Coronary artery (tissue), 2 donors: ENCODE measurements at regions not wholly inside any gene's neighbourhood (a gene's known extent, or its start where the extent isn't known, plus 50 kb on each side); places are given as distances from the start of the nearest gene placed in this dataset.

Experiments used
- DNase-seq: peaks from one replicate; pipeline ENCODE4 v3.0.0-alpha.2; 2017; ENCODE audit warnings: low spot score
- H3K27ac ChIP-seq, 2 donors: fragments of 200-600 bp; sonication (generic); one replicate each; pipeline ENCODE4 v1.5.1; 2016 to 2019
- H3K4me3 ChIP-seq: fragments of 200-600 bp; sonication (generic); 2 replicates; pipeline ENCODE4 v1.5.1; 2016; ENCODE audit warnings: mild to moderate bottlenecking, moderate library complexity
- CTCF ChIP-seq: fragments of 200-600 bp; sonication (generic); IDR thresholded peaks from one replicate; pipeline ENCODE4 v1.5.1; 2019; ENCODE audit warnings: antibody characterized with exemption

- Histone ChIP-seq H3K4me3 (no peak overlapping the region), H3K27ac (no peak overlapping the region)
- TF ChIP-seq CTCF, result no peak
- no peak for DNase-seq
Measured at GRCh38 chr12:13596714-13597113, 384.7 kb downstream of the GRIN2B start.

DNA sequence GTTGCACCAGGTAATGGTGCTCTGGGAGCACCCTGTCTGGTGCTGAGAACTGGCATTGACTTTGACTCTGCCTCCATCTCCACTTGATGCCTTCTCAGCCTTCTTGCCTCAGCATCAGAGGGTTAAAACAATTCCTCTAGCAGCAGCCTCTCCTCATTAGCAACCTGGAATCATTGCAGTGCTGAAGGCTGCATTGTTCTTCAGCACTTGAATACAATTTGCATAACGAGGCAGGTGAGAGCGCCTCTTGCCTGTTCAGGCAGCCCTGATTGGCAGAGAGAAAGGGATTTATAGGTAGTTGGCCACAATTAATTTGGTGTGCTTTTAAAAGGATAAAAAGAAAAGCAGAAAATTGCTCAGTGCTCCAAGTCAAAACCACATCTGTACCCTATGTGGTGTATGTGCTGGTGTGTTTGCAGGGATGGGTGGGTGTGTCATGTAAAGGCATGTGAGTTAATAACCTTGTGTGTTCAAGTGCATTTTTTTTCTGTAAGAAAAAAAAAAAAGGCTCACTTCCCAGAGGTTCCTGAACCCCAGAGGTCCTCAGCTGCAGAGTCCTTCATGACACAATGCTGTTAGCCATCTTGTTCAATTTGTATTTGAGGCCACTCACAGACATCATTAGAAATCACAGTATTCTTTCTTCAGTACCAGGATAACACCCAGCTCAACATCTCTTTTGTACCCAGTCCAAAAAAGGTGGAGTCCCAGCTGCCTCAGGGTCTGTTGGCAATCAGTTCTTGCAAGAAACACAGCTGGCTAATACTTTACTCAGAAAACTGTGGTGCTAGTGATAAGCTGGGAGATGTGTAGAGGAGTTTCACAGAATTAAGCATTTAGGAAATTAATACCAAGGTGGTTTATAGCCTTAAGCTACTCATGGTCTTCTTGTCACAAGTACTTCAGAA lies 385.6 kb downstream of the GRIN2B start:
- DNase-seq, result no peak
- H3K4me3 ChIP-seq, result no peak overlapping the region
- H3K27ac ChIP-seq, result no peak overlapping the region
- no peak for TF ChIP-seq CTCF

- TF ChIP-seq CTCF, result no peak
- DNase-seq, result no peak
- no peak overlapping the region for H3K27ac ChIP-seq
- no peak overlapping the region for H3K4me3 ChIP-seq
Measured at GRCh38 chr12:13594731-13595514, 386.5 kb downstream of the GRIN2B start.

- no peak for DNase-seq
- H3K4me3 ChIP-seq, result no peak overlapping the region
- no peak overlapping the region for H3K27ac ChIP-seq
- TF ChIP-seq CTCF, result no peak
Measured at GRCh38 chr12:13592063-13592942, 389.1 kb downstream of the GRIN2B start.

- Histone ChIP-seq H3K27ac (no peak overlapping the region), H3K4me3 (no peak overlapping the region)
- DNase-seq, result no peak
- no peak for TF ChIP-seq CTCF
Measured at GRCh38 chr12:13591488-13591887, 389.9 kb downstream of the GRIN2B start.

- DNase-seq, result no peak
- no peak for TF ChIP-seq CTCF
- Histone ChIP-seq H3K27ac (no peak overlapping the region), H3K4me3 (no peak overlapping the region)
Measured at GRCh38 chr12:13591059-13591458, 390.3 kb downstream of the GRIN2B start.
